ENCODE measurements at regions not wholly inside any gene's neighbourhood (a gene's known extent, or its start where the extent isn't known, plus 50 kb on each side); places are given as distances from the start of the nearest gene placed in this dataset.

- intact Hi-C loops (cut with micrococcal nuclease) = no loop called here
- Mint-ChIP-seq H3K27ac (no peak overlapping the region), H3K9me3 (no peaks in the 10 kb centered on the region), H3K4me1 (no peaks in the 10 kb centered on the region), H3K27me3 (peaks cover 5% of the 10 kb centered on the region), H3K4me3 (no peak overlapping the region), H3K36me3 (ENCODE audit: low read depth) (no peaks in the 10 kb centered on the region)
- no peak for DNase-seq
- POLR2A ChIA-PET = no interaction called here
- CTCF ChIA-PET = no interaction called here
- TF ChIP-seq CTCF (IDR thresholded peaks at IDR 0.05) = no peak
- ATAC-seq (ENCODE audit: low read depth) = no peak
These were observed 233.0 kb upstream of the UGT8 start for GRCh38 chr4:114365591-114365990.

DNA sequence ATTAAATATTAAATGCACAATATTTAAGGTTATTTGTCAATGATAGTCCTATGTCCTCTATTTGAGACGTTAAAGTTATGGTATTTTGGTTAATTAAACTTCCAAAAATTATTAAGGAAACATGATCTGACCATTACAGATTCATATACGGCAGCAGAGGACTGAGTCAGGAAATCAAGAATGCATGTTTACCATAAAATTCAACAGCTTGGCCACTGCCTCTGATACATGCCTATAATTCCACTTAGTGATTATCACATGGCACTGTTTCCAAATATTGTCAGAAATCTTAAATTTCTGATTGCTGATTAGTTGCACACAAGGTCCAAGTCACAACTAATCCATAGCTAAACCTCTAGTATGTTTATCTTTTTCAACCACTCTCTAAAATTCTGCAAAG lies 232.2 kb upstream of the UGT8 start:
- no peak for TF ChIP-seq CTCF (IDR thresholded peaks at IDR 0.05)
- Mint-ChIP-seq H3K27me3 (peaks cover 5% of the 10 kb centered on the region), H3K9me3 (no peaks in the 10 kb centered on the region), H3K27ac (no peak overlapping the region), H3K4me3 (no peak overlapping the region), H3K36me3 (ENCODE audit: low read depth) (no peaks in the 10 kb centered on the region), H3K4me1 (no peaks in the 10 kb centered on the region)
- intact Hi-C loops (cut with micrococcal nuclease) = no loop called here
- POLR2A ChIA-PET = no interaction called here
- DNase-seq (no peak), ATAC-seq (ENCODE audit: low read depth) (no peak)
- CTCF ChIA-PET = no interaction called here

- Mint-ChIP-seq H3K4me3 (no peak overlapping the region), H3K4me1 (no peaks in the 10 kb centered on the region), H3K27me3 (peaks cover 3% of the 10 kb centered on the region), H3K27ac (no peak overlapping the region), H3K9me3 (no peaks in the 10 kb centered on the region), H3K36me3 (ENCODE audit: low read depth) (no peaks in the 10 kb centered on the region)
- no peak for TF ChIP-seq CTCF (IDR thresholded peaks at IDR 0.05)
- ChIA-PET CTCF (no interaction called here), POLR2A (no interaction called here)
- ATAC-seq (ENCODE audit: low read depth) (no peak), DNase-seq (no peak)
- intact Hi-C loops (cut with micrococcal nuclease) = no loop called here
These were observed 229.9 kb upstream of the UGT8 start for GRCh38 chr4:114368751-114369150.

GRCh38 chr4:114373508-114373907 lies 225.1 kb upstream of the UGT8 start:
- CTCF ChIA-PET = no interaction called here
- POLR2A ChIA-PET = no interaction called here
- Mint-ChIP-seq H3K27me3 (peaks cover 11% of the 10 kb centered on the region), H3K4me3 (no peak overlapping the region), H3K36me3 (ENCODE audit: low read depth) (no peaks in the 10 kb centered on the region), H3K4me1 (no peaks in the 10 kb centered on the region), H3K27ac (no peak overlapping the region), H3K9me3 (no peaks in the 10 kb centered on the region)
- no peak for ATAC-seq (ENCODE audit: low read depth)
- TF ChIP-seq CTCF (IDR thresholded peaks at IDR 0.05) = no peak
- no peak for DNase-seq
- intact Hi-C loops (cut with micrococcal nuclease) = no loop called here

- Mint-ChIP-seq H3K4me1 (no peaks in the 10 kb centered on the region), H3K27me3 (peaks cover 16% of the 10 kb centered on the region), H3K9me3 (no peaks in the 10 kb centered on the region), H3K36me3 (ENCODE audit: low read depth) (no peaks in the 10 kb centered on the region), H3K4me3 (no peak overlapping the region), H3K27ac (no peak overlapping the region)
- intact Hi-C loops (cut with micrococcal nuclease) = no loop called here
- ATAC-seq (ENCODE audit: low read depth) = no peak
- TF ChIP-seq CTCF (IDR thresholded peaks at IDR 0.05) = no peak
- ChIA-PET CTCF (interaction anchor here (1.4 to 1.5 kb wide), 2 partner anchors 981 to 983 kb away, joined by 4 to 7 read pairs; no protein-coding TSS in a partner anchor), POLR2A (no interaction called here)
- no peak for DNase-seq
These were observed 220.2 kb upstream of the UGT8 start for GRCh38 chr4:114378305-114378903.
